ENCODE measurements at regions not wholly inside any gene's neighbourhood (a gene's known extent, or its start where the extent isn't known, plus 50 kb on each side); places are given as distances from the start of the nearest gene placed in this dataset.

DNA sequence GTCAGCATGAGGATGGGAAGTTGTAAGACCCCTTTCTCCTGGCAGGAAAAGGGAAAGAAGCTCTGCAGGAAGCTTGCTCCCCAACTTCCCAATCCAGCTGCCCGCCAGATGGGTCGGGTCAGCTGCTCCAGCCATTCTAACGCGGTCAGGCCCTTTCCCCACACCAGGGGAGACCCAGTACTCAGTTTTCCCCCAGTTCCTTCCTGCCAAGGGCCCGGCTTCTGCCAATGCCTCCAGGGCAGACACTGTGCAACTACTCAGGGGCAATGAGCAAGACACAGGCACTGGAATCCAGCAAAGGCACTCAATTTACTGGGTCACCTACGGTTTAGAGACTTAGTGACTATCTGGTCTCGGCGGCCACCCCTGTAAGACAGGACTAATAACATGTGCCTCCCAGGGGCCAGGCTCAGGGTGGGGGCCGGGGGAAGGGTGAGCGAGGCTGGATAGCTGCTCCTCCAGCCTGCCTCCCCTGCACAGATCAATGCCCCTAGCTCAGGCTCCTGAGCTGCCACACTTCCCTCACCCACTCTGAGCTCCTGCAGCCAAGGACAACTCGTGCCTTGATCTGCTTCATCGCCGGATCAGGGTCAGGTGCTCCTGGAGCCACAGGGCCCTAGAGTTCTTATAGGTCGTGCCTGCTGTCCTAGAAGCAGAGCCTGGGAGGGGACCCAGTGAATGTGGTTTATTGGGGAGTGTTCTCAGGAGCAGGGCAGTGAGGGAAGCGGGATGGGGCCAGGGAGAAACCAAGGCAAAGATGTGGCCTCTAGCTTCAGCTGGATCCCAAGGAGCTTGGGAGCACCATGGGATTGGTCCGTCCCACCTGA, 171.1 kb downstream of the ZFP36L2 start:
- DNase-seq (ENCODE audit: low read depth) = no peak

DNA sequence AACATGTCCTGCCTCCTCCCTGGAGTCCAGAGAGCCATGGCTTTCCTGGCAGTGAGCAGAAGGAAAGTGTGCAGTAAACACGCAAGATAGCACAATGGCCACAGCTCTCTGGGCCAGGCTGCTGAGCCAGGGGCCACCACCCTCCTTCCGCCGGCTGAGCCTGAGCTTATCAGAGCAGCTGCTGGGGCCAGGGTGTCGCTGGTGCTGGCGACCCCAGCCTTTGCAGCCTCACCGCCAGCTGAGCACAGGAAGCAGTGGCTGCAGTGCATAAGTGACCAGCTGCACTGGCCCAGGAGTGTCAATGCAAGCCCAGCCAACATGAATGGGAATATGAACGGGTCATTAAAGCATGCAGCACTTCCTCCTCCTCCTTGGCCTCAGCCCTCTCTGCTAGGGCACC, 172.0 kb downstream of the ZFP36L2 start:
- no peak for DNase-seq (ENCODE audit: low read depth)

DNA sequence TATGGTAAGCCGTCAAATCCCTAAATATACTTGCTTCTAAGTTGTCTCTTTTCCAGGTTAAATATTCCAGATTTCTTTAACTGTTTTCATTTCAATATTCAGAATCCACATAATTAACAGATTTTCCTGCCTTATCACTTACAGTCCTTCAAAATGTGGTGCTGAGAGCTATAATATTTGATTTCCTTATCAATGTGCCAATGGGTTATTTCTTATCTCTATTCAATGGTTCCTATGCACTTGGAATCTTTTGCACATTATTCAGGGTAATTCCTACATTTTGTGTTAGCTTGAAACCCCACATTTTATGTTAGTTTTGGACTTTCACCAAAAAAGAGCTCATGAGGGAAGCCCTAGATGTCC, 173.5 kb downstream of the ZFP36L2 start:
- no peak for DNase-seq (ENCODE audit: low read depth)

DNA sequence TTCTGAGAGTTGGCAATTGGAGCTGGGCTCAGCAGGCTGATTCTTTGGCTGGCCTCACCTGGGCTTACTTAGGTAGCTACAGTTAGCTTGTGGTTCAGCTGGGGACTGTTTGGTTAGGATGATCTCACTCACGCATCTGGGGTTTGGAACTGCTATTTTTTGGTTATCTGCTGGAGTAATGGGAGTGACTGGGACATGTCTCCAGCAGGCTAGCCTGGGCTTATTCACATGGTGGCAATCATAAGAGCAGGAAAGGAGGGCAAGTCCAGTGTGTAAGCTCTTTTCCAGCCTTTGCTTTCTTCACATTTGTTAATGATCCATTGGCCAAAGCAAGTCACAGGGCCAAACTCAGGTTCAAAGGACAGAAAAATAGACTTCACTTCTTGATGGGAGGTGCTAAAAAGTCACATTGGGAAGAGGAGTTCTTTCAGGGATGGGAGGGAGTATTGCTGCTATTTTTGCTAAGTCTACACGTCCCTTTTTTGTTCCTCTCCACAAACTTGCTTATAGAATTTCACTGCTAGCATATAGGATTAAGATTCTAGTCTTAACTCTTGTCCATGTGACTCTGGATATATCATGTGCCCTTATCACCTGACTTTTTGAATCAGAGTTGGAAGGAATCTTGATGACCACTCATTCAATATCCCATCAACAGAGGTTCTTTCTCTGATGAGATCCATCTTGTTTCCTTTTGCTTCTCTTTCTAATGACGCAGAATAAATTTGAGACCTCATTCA, 174.0 kb downstream of the ZFP36L2 start:
- no peak for DNase-seq (ENCODE audit: low read depth)

DNA sequence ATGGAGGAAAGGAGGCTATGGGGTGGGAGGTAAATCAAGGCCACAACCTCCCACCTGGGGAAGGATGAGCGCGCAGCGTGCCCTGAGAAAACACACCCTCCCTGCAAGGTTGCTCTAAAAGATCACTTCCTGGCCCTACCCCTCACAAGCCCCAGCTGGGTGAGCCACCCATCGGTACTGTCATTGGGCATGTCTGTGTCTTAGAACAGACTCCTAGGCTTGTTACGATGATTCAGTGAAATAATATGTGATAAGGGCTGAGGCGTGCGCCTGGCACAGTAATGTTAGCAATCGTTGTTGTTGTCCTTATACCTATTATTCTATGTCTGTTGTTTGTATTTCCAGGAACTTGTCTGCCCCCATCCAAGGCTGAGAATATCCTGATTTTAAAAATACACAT, 175.1 kb downstream of the ZFP36L2 start:
- DNase-seq (ENCODE audit: low read depth) = no peak

DNA sequence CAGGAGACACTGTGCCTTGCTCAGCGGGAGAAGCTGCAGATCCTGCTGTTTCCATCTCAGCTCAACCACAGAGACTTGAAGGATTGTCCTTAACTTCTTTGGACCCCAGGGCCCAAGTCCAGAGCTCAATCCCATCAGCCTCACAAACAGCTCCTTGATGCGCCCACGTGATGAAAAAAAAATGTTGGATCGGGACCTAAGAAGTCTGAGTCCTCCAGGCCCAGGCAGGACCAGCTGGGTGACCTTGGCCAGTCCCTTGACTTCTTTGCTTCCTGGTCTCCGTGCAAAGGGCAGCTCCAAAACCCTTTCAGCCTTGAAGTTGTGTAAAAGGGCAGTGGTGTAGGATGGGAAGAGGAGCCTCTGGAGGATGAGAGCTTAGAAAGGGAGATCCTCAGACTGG, 175.5 kb downstream of the ZFP36L2 start:
- no peak for DNase-seq (ENCODE audit: low read depth)

DNA sequence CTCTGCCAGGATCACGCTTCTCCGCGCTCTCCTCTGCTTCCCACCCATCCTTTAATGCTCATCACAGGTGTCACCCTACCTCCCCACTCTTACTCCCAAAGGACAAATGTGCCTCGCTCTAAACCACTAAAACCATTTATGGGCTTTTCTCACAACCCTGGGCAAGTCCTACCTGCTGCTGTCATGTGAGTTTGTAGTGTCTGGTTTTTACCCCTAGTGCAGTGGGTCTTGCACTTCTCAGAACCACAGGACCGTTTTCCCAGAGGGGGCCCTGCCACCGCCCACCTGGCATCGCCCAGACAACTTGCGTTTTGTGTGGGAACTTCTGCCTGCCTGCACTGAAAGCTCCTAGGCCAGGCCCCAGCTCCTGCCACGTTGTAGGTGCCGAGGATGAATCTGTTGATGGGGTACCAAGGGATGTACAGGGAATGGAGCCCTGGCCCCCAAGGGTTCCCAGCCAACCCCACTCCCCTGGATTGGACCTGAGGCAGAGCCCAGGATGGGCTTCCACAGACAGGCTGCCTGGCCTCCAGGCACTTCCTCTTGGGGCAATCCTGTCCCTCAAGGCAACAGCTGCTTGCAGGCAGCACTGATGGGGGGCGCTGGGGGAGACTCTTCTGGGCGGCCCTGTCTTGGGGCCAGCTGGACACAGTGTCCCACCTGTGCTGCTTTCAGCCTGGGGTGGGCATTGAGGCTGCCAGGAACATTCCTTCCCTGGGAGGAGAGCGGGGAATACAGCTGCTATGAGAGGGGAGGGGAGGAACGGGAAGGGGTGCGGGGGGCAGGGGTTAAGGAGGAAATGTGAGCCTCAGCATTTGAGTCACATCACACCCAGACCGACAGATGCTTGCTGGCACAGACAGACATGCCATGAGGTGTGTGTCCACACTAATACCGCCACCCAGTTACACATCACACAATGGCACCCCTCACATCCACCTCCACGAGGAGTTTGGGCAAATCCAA, 176.3 kb downstream of the ZFP36L2 start:
- no peak for DNase-seq (ENCODE audit: low read depth)

DNA sequence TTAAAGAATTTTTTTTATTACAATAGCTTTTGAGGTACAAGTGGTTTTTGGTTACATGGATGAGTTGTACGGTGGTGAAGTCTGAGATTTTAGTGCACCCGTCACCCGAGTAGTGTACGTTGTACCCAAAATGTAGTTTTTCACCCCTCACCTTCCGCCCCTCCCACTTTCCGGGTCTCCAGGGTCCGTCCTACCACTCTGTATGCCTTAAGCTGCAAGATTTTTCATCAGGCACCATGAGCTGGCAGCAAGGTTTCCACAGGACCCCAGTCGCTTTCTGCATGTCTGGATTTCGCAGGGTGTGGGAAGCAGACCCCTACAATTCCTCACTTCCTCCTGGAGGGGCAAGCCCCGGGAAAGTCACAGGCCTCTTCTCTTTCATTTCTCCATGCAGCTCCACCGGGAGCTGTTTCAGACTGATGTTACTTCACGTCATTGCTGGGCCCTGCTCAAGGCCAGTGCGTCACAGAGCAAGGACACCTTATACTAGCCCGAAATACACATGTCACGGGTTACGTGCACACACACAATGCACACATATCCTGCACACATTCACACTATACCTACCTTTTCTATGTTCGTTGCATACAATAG, 179.1 kb downstream of the ZFP36L2 start:
- no peak for DNase-seq (ENCODE audit: low read depth)

DNA sequence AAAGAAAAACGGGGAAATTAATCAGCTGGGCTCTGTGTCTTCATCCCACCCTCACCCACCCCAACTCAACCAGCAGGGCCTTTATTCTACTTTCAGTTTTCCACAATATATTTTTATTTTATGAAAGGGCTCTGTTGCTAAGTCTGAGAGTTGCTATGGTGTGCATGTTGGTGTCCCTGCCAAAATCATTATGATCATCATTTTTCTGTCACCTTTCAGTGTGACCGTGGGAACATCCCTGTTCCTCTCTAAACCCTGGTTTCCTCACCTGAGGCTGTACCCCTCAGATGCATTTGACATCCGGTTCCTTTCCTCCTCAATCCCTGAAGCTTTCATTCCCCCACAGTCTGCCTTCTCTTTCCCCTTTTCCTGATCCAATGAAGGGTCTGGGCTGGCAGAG, 180.5 kb downstream of the ZFP36L2 start:
- no peak for DNase-seq (ENCODE audit: low read depth)

DNA sequence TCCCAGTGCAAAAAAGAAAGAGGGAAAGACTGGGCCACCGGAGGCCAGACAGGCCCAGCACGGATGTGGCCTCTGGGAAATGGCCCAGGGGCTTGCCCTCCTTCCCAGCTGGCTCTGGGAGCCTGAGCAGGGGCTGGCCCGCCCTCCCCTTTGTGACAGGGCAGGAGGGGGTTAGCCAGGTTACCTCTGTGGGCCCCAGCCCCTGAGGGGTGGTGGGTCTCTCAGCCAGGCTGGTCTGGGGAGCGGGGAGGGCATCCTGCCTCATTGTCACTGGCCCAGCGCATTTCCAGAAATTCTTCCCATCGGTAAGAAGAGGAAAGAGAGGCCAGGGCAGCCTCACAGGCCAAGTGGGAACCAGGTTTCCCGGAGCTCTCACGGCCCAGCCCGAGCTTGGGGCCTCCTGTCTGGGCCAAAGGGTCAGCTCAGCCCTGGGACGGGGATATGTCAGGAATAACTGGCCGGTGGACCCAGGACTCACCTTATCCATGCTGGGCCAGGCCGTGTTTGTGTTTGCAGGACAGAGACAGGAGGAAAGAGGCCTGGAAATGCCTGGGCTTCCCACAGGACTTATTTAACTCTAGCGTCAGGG, 182.2 kb downstream of the ZFP36L2 start:
- DNase-seq (ENCODE audit: low read depth) = no peak

DNA sequence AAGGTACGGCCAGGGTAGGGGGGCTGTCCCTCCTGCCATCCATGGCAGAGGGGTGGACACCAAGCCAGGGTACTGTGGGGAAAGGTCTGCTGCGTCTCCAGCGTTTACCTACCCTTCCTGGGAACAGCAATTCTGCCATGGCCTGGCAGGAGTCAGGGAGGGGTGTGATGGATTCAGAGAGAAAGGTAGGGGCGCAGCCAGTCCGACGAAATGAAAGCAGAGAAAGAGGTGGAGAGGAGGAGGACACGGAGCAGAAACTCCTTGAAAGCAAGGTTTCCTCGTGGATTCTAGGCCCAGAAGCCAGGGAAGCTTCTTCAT, 182.9 kb downstream of the ZFP36L2 start:
- no peak for DNase-seq (ENCODE audit: low read depth)

DNA sequence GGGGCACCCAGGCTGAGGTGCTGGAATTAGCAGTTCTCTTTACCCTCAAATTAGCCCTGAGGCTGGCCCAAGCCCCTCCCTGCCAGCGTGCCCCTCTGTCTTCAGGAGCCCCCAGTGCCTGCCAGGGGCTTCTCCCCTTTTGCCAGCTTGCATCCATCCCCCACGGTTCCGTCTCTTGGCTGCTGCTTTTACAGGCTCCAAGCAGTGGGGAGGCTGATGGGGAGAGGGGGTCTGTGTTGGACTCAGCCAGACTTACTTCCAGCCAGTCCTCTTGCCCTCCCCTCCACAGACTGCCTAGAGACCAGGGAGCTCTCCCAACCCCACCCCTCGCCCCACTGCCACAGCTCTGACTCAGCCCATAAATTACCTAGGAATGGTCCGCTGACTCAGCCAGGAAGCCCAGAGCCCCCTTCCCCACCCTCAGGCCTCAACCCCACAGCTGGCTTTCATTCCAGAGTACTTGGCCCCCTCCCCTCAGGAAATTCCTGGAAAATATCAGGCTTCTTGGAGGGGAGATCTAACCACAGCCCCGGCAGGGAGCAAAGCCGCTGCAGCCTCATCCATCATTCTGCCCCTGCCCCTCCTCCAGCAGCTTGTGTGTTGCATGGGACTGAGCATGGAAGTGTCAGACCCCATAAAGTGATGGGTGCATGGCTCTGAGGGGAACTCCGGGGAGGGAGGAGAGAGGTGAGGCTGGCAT, 184.6 kb downstream of the ZFP36L2 start:
- DNase-seq (ENCODE audit: low read depth) = no peak

DNA sequence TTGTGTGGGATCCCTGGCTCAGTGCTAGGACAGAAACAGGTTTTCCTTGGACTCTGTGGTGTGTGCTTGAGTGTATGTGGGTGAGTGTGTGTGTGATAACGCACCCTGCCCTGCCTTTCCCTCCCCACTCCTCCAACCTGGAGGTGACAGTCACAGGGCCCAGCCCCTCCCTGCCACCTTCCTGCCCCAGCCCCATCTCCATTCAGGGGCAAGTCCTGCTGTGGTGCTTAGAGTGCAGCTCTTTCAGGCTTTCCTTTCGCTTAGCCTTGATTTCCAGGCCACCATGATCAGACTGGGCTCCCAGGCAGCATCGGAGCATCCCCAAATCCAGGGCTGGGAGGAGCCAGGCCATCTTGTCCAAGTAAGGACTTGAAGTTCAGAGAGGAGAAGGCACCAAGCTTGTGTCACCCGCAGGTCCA, 185.2 kb downstream of the ZFP36L2 start:
- DNase-seq (ENCODE audit: low read depth) = no peak

DNA sequence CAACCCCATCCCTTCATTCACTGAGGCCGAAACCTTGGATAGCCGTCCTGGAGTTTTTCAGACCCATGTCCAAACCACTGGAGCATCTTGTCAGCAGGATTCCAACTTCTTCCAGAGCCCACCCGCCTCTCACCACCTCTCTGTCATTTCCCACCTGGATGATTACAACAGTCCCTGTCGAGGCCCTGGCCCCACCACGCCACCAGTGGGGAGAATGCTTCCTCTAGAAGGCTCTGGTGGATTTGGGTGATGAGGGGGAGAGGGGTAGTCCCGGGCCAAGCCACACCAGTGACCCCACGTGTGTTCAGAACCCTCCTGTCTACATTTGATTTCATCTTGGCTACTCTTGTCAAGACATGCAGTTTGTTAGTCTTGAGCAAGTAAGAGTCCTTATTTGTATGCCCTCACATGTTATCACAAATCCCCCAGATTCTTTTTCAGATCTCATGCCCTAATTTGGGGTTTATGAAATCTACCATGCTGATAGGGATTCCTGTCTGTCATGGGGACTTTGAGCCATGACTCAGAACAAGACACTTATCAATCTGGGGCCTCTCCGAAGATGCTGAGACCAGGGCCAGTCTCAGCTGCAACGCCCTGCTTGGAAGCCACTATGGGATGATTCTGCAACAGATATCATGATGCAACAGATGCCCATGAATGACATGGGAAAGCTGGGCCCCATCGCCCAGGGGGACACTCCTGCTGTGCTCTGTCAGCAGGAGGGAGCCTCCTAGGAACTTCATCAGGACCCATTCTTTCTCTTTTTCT, 186.1 kb downstream of the ZFP36L2 start:
- DNase-seq (ENCODE audit: low read depth) = no peak

DNA sequence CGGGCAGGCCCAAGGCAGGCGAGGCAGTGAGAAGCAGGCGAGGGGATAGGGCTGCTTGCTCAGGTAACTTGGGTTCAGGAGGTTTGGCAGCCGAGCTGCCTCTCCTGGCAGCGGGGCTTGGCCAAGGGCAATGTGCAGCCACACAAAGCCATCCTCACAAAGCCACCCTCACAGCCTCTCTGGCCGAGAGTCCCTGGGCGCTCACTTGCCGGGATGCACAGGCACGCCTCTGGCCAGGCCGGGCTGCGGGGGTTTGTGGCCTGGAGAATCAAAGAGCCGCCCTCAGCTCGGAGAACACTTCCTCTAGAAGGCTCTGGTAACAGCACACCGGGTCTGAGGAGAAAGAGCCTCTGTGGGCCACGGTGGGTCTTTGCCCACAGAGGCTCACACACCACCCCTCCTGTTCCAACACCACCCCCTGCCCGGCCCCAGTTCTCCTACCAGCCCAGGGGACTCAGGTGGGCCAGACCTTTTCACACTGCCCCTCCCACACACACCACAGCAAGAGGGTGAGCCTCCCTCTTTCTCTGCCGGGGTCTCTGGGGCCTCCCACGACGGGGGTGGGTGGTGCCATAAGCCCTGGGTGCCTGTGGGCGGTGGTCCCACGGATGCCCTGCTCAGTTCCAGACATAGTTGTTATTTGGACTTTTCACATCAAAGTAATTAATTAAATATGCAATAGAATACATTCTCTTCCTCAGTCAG, 186.9 kb downstream of the ZFP36L2 start:
- DNase-seq (ENCODE audit: low read depth) = no peak

DNA sequence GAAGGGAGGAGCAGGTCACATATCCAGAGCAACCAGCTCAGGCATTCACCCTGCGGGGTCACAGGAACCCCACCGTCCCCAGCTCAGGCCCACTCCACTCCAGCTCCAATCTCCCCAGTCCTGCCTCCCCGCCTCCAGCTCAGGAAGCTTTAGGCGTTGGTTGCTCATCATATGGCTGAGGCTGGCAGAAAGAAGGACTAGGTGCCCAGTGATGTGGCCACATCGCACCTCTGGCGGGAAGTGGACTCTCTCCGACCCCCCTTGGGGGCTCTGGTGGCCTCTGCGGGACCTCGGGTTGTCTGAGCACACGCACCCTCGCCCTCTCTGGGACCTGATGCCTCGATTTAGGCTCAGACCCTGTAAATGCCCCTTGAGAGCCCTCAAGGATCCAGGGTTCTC, 187.7 kb downstream of the ZFP36L2 start:
- no peak for DNase-seq (ENCODE audit: low read depth)

DNA sequence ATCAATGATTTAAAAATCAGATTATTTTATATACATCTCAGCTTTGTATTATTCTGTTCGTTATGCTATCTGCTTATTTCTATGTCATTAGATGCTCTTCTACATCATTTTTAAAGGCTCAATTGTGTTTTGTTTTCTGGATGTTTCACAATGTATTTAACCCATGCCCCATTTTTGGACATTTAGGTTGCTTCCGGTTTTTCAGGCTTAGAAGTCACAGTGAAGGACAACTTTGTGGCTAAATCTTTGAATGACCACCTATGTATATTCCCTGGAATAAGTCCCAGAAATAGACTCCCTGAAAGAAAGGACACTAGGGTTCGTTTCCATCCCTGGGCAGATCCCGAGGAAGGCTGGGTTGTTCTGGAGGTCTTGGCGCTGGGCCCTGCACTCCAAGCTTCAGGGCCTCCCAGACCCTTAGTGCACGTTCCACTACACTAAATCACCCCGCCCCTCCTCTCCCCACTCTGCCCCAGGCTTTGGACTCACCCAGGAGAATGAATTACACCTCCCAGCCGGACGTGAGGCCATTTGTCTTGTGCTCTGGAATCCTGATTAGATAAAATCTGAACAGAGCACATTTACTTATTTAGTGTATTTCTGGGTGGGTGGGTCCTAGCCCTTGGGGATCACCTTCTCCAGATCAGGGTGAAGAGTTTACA, 188.2 kb downstream of the ZFP36L2 start:
- DNase-seq (ENCODE audit: low read depth) = no peak

DNA sequence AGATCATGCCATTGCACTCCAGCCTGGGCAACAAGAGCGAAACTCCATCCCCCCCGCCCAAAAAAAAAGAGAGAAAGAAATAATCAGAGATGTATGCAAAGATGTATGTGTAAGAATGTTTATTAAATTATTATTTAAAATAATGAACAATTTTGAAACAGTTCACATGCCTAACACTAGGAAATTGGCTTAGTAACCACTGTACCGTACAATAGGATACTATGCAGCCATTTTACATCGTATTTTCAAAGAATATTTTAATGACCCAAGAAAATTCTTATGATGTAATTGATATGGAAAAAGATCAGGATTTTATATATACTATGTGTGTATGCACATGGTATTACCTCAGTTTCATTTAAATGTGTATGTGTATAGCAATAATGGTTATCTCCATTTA, 190.5 kb downstream of the ZFP36L2 start:
- DNase-seq (ENCODE audit: low read depth) = no peak

DNA sequence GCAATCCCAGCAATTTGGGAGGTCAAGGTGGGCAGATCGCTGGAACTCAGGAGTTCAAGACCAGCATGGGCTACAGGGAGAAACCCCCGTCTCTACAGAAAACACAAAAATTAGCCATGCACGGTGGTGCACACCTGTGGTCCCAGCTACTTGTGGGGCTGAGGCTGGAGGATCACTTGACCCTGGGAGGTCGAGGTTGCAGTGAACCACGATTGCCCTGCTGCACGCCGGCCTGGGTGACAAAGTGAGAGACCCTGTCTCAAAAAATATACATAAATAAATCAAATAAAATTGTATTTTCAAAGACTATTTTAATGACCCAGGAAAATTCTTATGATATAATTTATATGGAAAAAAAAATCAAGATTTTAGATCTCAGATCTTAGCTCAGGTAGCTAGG, 191.5 kb downstream of the ZFP36L2 start:
- no peak for DNase-seq (ENCODE audit: low read depth)
